OCI-LY1 (cell line): ENCODE measurements at regions not wholly inside any gene's neighbourhood (a gene's known extent, or its start where the extent isn't known, plus 50 kb on each side); places are given as distances from the start of the nearest gene placed in this dataset.

Experiments used
- H2AFZ ChIP-seq: fragments of 200-600 bp; sonication (generic), shearing (Covaris generic); 2 replicates; pipeline ENCODE4 v1.6.0; 2014; ENCODE audit warnings: antibody characterized with exemption, mild to moderate bottlenecking, low read length
- H3F3A ChIP-seq: fragments of 200-600 bp; sonication (generic), shearing (Covaris generic); 2 replicates; pipeline ENCODE4 v1.6.0; 2014; ENCODE audit warnings: mild to moderate bottlenecking, antibody characterized with exemption, low read length, moderate library complexity; ENCODE audit not compliant: insufficient read depth
- H3K27ac ChIP-seq: fragments of 200-600 bp; sonication (generic); 2 replicates; pipeline ENCODE4 v1.5.1; 2014; ENCODE audit warnings: low read length, mixed run types, mild to moderate bottlenecking, low read depth; ENCODE audit not compliant: poor library complexity, severe bottlenecking
- H3K27me3 ChIP-seq: fragments of 200-600 bp; sonication (generic); 2 replicates; pipeline ENCODE4 v1.6.0; 2014; ENCODE audit warnings: antibody characterized with exemption, mild to moderate bottlenecking, low read length, moderate library complexity; ENCODE audit not compliant: insufficient read depth
- H3K36me3 ChIP-seq: fragments of 200-600 bp; sonication (generic); 2 replicates; pipeline ENCODE4 v1.6.1; 2014; ENCODE audit warnings: mild to moderate bottlenecking, antibody characterized with exemption, low read length, moderate library complexity, mixed read lengths; ENCODE audit not compliant: insufficient read depth
- H3K4me1 ChIP-seq: fragments of 200-600 bp; sonication (generic); 2 replicates; pipeline ENCODE4 v1.5.1; 2014; ENCODE audit warnings: mild to moderate bottlenecking, low read length, moderate library complexity; ENCODE audit not compliant: insufficient read depth, severe bottlenecking
- H3K4me2 ChIP-seq: fragments of 200-600 bp; sonication (generic), shearing (Covaris generic); 2 replicates; pipeline ENCODE4 v1.6.1; 2014; ENCODE audit warnings: low read length
- H3K4me3 ChIP-seq: fragments of 200-600 bp; sonication (generic); 2 replicates; pipeline ENCODE4 v1.5.1; 2014; ENCODE audit warnings: low read length, low read depth, mild to moderate bottlenecking, mixed read lengths; ENCODE audit not compliant: poor library complexity, severe bottlenecking
- H3K79me2 ChIP-seq: fragments of 200-600 bp; shearing (Covaris generic); 2 replicates; pipeline ENCODE4 v1.6.1; 2016; ENCODE audit warnings: mixed run types, low read length, mixed read lengths; ENCODE audit not compliant: insufficient read depth
- H3K9ac ChIP-seq: fragments of 200-600 bp; sonication (generic), shearing (Covaris generic); 2 replicates; pipeline ENCODE4 v1.6.1; 2014; ENCODE audit warnings: mild to moderate bottlenecking, low read length, mixed read lengths
- H3K9me2 ChIP-seq: fragments of 200-600 bp; sonication (generic), shearing (Covaris generic); 2 replicates; pipeline ENCODE4 v1.6.1; 2014; ENCODE audit warnings: low read depth, mild to moderate bottlenecking, low read length, mixed read lengths
- H3K9me3 ChIP-seq: fragments of 200-600 bp; shearing (Covaris generic); 2 replicates; pipeline ENCODE4 v1.6.1; 2014; ENCODE audit warnings: low read length, mixed read lengths
- H4K20me1 ChIP-seq: fragments of 200-600 bp; sonication (generic), shearing (Covaris generic); 2 replicates; pipeline ENCODE4 v1.6.0; 2016; ENCODE audit warnings: mild to moderate bottlenecking, low read length; ENCODE audit not compliant: insufficient read depth
- CTCF ChIP-seq: fragments of 200-600 bp; sonication (generic), shearing (Covaris generic); IDR thresholded peaks from 2 replicates; pipeline ENCODE4 v1.5.1; 2017; ENCODE audit warnings: mild to moderate bottlenecking, antibody characterized with exemption, low read length, moderate library complexity, mixed read lengths
- EZH2 ChIP-seq: fragments of 200-600 bp; sonication (generic), shearing (Covaris generic); IDR thresholded peaks from 2 replicates; pipeline ENCODE4 v1.8.0; 2017; ENCODE audit warnings: borderline replicate concordance, mixed run types, mild to moderate bottlenecking, antibody characterized with exemption, low read length, moderate library complexity, mixed read lengths

GRCh38 chr6:110041126-110041525 is 63.0 kb downstream of the GPR6 start:
- Histone ChIP-seq H4K20me1 (no peaks in the 10 kb centered on the region), H3K9ac (no peak overlapping the region), H3K4me1 (peaks cover 15% of the 10 kb centered on the region), H3F3A (no peaks in the 10 kb centered on the region), H3K79me2 (no peaks in the 10 kb centered on the region), H3K4me2 (no peak overlapping the region), H3K27ac (no peak overlapping the region), H3K36me3 (no peaks in the 10 kb centered on the region), H3K4me3 (no peak overlapping the region), H3K9me2 (no peaks in the 10 kb centered on the region), H3K9me3 (no peaks in the 10 kb centered on the region), H2AFZ (no peak overlapping the region), H3K27me3 (no peaks in the 10 kb centered on the region)
- TF ChIP-seq EZH2: no peak
- TF ChIP-seq CTCF: no peak

- Histone ChIP-seq H4K20me1 (no peaks in the 10 kb centered on the region), H2AFZ (no peak overlapping the region), H3K9me2 (no peaks in the 10 kb centered on the region), H3K27me3 (no peaks in the 10 kb centered on the region), H3K9me3 (no peaks in the 10 kb centered on the region), H3K27ac (no peak overlapping the region), H3F3A (no peaks in the 10 kb centered on the region), H3K79me2 (no peaks in the 10 kb centered on the region), H3K4me1 (peaks cover 15% of the 10 kb centered on the region), H3K4me3 (no peak overlapping the region), H3K36me3 (no peaks in the 10 kb centered on the region), H3K9ac (no peak overlapping the region), H3K4me2 (no peak overlapping the region)
- no peak for TF ChIP-seq EZH2
- no peak for TF ChIP-seq CTCF
These were observed 63.7 kb downstream of the GPR6 start for GRCh38 chr6:110041830-110042229.

- Histone ChIP-seq H3K9me2 (no peaks in the 10 kb centered on the region), H3K79me2 (no peaks in the 10 kb centered on the region), H3K9me3 (no peaks in the 10 kb centered on the region), H3K27me3 (no peaks in the 10 kb centered on the region), H3F3A (no peaks in the 10 kb centered on the region), H3K4me1 (peaks cover 15% of the 10 kb centered on the region), H4K20me1 (no peaks in the 10 kb centered on the region), H3K9ac (no peak overlapping the region), H2AFZ (no peak overlapping the region), H3K4me3 (no peak overlapping the region), H3K27ac (no peak overlapping the region), H3K4me2 (no peak overlapping the region), H3K36me3 (no peaks in the 10 kb centered on the region)
- TF ChIP-seq EZH2 (no peak), CTCF (no peak)
These were observed 64.7 kb downstream of the GPR6 start for GRCh38 chr6:110042670-110043296.
